ENCODE measurements at regions not wholly inside any gene's neighbourhood (a gene's known extent, or its start where the extent isn't known, plus 50 kb on each side); places are given as distances from the start of the nearest gene placed in this dataset.

GRCh38 chr15:93965304-93965908 lies 266.0 kb upstream of the MCTP2 start:
- POLR2A ChIA-PET, result no interaction called here

GRCh38 chr15:93954985-93955571 lies 276.3 kb upstream of the MCTP2 start:
- POLR2A ChIA-PET, result no interaction called here
- H3K36me3 Mint-ChIP-seq (ENCODE audit: low read depth), result no peaks in the 10 kb centered on the region

More at GRCh38 chr15:93965304-93965908, 266.0 kb upstream of the MCTP2 start:
- CTCF ChIA-PET, result interaction anchor here (0.8 to 1.0 kb wide), 2 partner anchors 31 to 154 kb away, joined by 3 read pairs; no protein-coding TSS in a partner anchor
- H3K4me1 Mint-ChIP-seq (ENCODE audit: low read depth), result no peaks in the 10 kb centered on the region
- TF ChIP-seq CTCF (IDR thresholded peaks at IDR 0.05), result no peak
- no peak for DNase-seq
- H3K4me3 Mint-ChIP-seq, result no peak overlapping the region
- ATAC-seq, result no peak
- no peaks in the 10 kb centered on the region for H3K36me3 Mint-ChIP-seq (ENCODE audit: low read depth)
- no peaks in the 10 kb centered on the region for H3K9me3 Mint-ChIP-seq
- peaks cover 8% of the 10 kb centered on the region for H3K27me3 Mint-ChIP-seq
- no peak overlapping the region for H3K27ac Mint-ChIP-seq
- intact Hi-C loops (cut with micrococcal nuclease), result no loop called here

DNA sequence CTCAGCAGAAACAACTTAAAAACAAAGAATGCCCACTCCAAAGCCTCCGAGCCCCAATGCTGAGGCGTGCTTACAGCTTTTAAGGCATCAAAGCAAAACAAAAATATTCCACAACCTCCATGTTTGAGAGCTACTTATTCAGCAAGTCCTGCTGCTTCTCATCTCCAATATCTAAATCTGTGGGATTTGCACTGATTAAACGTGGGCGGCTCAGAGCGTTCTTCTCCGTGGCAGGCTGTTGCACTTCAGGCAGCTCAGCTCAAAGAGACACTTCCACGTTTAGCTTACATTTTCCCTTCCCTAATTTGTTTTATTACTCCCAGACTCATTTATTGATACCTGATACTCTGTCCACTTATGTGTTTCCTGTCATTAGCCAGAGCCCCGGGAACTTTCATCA lies 282.6 kb upstream of the MCTP2 start:
- CTCF ChIA-PET, result interaction anchor here (1.4 kb wide), 1 partner anchor 48 kb away, joined by 3 read pairs; no protein-coding TSS in a partner anchor
- no peak for TF ChIP-seq CTCF (IDR thresholded peaks at IDR 0.05)
- Mint-ChIP-seq H3K27me3 (peaks cover 3% of the 10 kb centered on the region), H3K27ac (no peak overlapping the region), H3K4me1 (ENCODE audit: low read depth) (no peaks in the 10 kb centered on the region), H3K4me3 (no peak overlapping the region), H3K36me3 (ENCODE audit: low read depth) (no peaks in the 10 kb centered on the region), H3K9me3 (no peaks in the 10 kb centered on the region)
- DNase-seq (no peak), ATAC-seq (no peak)
- intact Hi-C loops (cut with micrococcal nuclease), result no loop called here
- POLR2A ChIA-PET, result no interaction called here

More at GRCh38 chr15:93954985-93955571, 276.3 kb upstream of the MCTP2 start:
- no peak for ATAC-seq
- intact Hi-C loops (cut with micrococcal nuclease), result no loop called here
- TF ChIP-seq CTCF (IDR thresholded peaks at IDR 0.05), result no peak
- Mint-ChIP-seq H3K4me1 (ENCODE audit: low read depth) (no peaks in the 10 kb centered on the region), H3K27me3 (peaks cover 1% of the 10 kb centered on the region), H3K27ac (no peak overlapping the region), H3K9me3 (no peaks in the 10 kb centered on the region), H3K4me3 (no peak overlapping the region)
- no peak for DNase-seq
- CTCF ChIA-PET, result no interaction called here

DNA sequence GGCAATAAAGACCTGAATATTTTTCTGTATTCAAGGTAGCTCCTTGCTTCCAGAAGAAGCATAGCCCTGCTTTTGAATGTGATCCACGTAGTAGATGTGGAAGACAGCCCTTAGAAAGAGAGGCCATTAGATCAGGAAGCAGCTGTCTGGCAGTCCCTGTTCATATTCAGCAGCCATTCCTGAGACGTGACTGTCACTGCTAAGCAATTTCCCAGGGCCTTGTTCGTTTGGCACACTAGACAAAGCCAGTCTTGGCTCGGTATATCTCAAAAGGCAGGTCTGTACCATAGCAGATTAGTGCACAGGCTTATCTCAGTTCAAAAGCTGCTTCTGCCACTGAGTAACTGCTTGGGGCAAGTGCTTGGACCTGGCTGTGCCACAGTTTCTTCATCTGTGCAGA lies 287.8 kb upstream of the MCTP2 start:
- no peaks in the 10 kb centered on the region for H3K4me1 Mint-ChIP-seq (ENCODE audit: low read depth)
- POLR2A ChIA-PET, result interaction anchor here (0.6 kb wide), 1 partner anchor 51 kb away, joined by 4 read pairs; no protein-coding TSS in a partner anchor
- H3K27ac Mint-ChIP-seq, result no peak overlapping the region
- ATAC-seq, result no peak
- CTCF ChIA-PET, result no interaction called here
- no peak for TF ChIP-seq CTCF (IDR thresholded peaks at IDR 0.05)
- intact Hi-C loops (cut with micrococcal nuclease), result no loop called here
- H3K27me3 Mint-ChIP-seq, result no peaks in the 10 kb centered on the region
- no peaks in the 10 kb centered on the region for H3K36me3 Mint-ChIP-seq (ENCODE audit: low read depth)
- no peak for DNase-seq
- H3K9me3 Mint-ChIP-seq, result no peaks in the 10 kb centered on the region
- H3K4me3 Mint-ChIP-seq, result no peak overlapping the region

DNA sequence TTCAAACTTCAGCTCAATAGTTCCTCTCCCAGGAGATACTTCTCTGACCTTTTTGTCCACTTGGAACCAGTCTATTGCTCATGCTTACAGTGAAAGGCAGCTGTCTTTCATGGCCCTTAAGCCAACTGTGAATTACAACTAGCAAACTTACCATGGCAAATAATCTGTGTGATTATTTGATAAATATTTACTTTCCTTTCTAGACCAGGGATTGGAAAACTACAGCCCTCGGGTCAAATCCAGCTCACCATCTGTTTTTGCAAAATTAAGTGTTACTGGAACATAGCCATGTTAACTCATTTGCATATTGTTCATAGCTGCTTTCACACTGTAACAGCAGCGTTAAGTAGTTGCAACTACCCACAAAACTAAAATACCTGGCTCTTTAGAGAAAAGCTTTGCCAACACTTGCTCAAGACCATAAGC lies 289.1 kb upstream of the MCTP2 start:
- DNase-seq (no peak), ATAC-seq (no peak)
- Mint-ChIP-seq H3K4me3 (no peak overlapping the region), H3K4me1 (ENCODE audit: low read depth) (no peaks in the 10 kb centered on the region), H3K36me3 (ENCODE audit: low read depth) (no peaks in the 10 kb centered on the region), H3K27ac (no peak overlapping the region), H3K27me3 (no peaks in the 10 kb centered on the region), H3K9me3 (no peaks in the 10 kb centered on the region)
- ChIA-PET POLR2A (interaction anchor here (0.9 kb wide), 1 partner anchor 202 kb away, joined by 4 read pairs; no protein-coding TSS in a partner anchor), CTCF (interaction anchor here (1.2 kb wide), 1 partner anchor 10 kb away, joined by 3 read pairs; no protein-coding TSS in a partner anchor)
- no peak for TF ChIP-seq CTCF (IDR thresholded peaks at IDR 0.05)
- intact Hi-C loops (cut with micrococcal nuclease), result no loop called here
